ENCODE measurements at regions not wholly inside any gene's neighbourhood (a gene's known extent, or its start where the extent isn't known, plus 50 kb on each side); places are given as distances from the start of the nearest gene placed in this dataset.

- TF ChIP-seq SREBF2 (IDR thresholded peaks at IDR 0.05; ENCODE audit: low read length) (no peak), TAF1 (IDR thresholded peaks at IDR 0.05; ENCODE audit: borderline replicate concordance, low read depth, low read length) (no peak), POLR2AphosphoS5 (IDR thresholded peaks at IDR 0.05; ENCODE audit: low read length) (no peak), BCL11A (IDR thresholded peaks at IDR 0.05; ENCODE audit: low read depth, low read length) (no peak), POLR2A (IDR thresholded peaks at IDR 0.05; ENCODE audit: low read depth, low read length) (no peak), CREB1 (IDR thresholded peaks at IDR 0.05; ENCODE audit: low read depth) (no peak), HDAC2 (IDR thresholded peaks at IDR 0.05) (no peak)
- TF ChIP-seq, protein P1, sequence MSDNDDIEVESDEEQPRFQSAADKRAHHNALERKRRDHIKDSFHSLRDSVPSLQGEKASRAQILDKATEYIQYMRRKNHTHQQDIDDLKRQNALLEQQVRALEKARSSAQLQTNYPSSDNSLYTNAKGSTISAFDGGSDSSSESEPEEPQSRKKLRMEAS (IDR thresholded peaks at IDR 0.05; ENCODE audit: low read depth, low read length) = no peak
- TF ChIP-seq, protein P2, sequence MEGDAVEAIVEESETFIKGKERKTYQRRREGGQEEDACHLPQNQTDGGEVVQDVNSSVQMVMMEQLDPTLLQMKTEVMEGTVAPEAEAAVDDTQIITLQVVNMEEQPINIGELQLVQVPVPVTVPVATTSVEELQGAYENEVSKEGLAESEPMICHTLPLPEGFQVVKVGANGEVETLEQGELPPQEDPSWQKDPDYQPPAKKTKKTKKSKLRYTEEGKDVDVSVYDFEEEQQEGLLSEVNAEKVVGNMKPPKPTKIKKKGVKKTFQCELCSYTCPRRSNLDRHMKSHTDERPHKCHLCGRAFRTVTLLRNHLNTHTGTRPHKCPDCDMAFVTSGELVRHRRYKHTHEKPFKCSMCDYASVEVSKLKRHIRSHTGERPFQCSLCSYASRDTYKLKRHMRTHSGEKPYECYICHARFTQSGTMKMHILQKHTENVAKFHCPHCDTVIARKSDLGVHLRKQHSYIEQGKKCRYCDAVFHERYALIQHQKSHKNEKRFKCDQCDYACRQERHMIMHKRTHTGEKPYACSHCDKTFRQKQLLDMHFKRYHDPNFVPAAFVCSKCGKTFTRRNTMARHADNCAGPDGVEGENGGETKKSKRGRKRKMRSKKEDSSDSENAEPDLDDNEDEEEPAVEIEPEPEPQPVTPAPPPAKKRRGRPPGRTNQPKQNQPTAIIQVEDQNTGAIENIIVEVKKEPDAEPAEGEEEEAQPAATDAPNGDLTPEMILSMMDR (IDR thresholded peaks at IDR 0.05 in 2 of 3, conservative IDR thresholded peaks at IDR 0.05 in 1 of 3; ENCODE audit: control insufficient read depth in 2 of 3, extremely low read depth in 1 of 3, insufficient read depth in 1 of 3, low read depth in 3 of 3, low read length in 3 of 3) = no peak
Observed at GRCh38 chr9:88742905-88743304, 207.9 kb downstream of the NXNL2 start.
